ENCODE measurements at regions not wholly inside any gene's neighbourhood (a gene's known extent, or its start where the extent isn't known, plus 50 kb on each side); places are given as distances from the start of the nearest gene placed in this dataset.
"Not testable (repeated sequence)": the region's sequence is repeated elsewhere in the genome, so short reads cannot be mapped to it uniquely, and the experiment has no call there.

GRCh38 chr1:199466961-199467360 is 560.5 kb upstream of the NR5A2 start:
- DNase-seq: no peak

GRCh38 chr1:199472018-199472417 is 555.5 kb upstream of the NR5A2 start:
- no peak for DNase-seq

GRCh38 chr1:199472978-199473377 is 554.5 kb upstream of the NR5A2 start:
- DNase-seq: no peak

- no peak for DNase-seq
Measured at GRCh38 chr1:199474738-199475137, 552.8 kb upstream of the NR5A2 start.

- DNase-seq: no peak
Measured at GRCh38 chr1:199482426-199482825, 545.1 kb upstream of the NR5A2 start.

GRCh38 chr1:199489594-199489993 is 537.9 kb upstream of the NR5A2 start:
- DNase-seq: no peak

GRCh38 chr1:199490769-199491527 is 536.6 kb upstream of the NR5A2 start:
- DNase-seq: no peak

GRCh38 chr1:199495432-199495831 is 532.1 kb upstream of the NR5A2 start:
- no peak for DNase-seq

- not testable (repeated sequence) for DNase-seq
Measured at GRCh38 chr1:199498802-199499201, 528.7 kb upstream of the NR5A2 start.

GRCh38 chr1:199508072-199508471 is 519.4 kb upstream of the NR5A2 start:
- no peak for DNase-seq

- DNase-seq: no peak
Measured at GRCh38 chr1:199508653-199509052, 518.9 kb upstream of the NR5A2 start.

- DNase-seq: no peak
Measured at GRCh38 chr1:199509456-199509855, 518.1 kb upstream of the NR5A2 start.

GRCh38 chr1:199510314-199510713 is 517.2 kb upstream of the NR5A2 start:
- DNase-seq: no peak

- no peak for DNase-seq
Measured at GRCh38 chr1:199512037-199512710, 515.3 kb upstream of the NR5A2 start.

- DNase-seq: no peak
Measured at GRCh38 chr1:199515261-199515660, 512.2 kb upstream of the NR5A2 start.

- DNase-seq: no peak
Measured at GRCh38 chr1:199522338-199522737, 505.2 kb upstream of the NR5A2 start.

- no peak for DNase-seq
Measured at GRCh38 chr1:199522936-199523335, 504.6 kb upstream of the NR5A2 start.

- DNase-seq: no peak
Measured at GRCh38 chr1:199529324-199529723, 498.2 kb upstream of the NR5A2 start.

- not testable (repeated sequence) for DNase-seq
Measured at GRCh38 chr1:199533361-199533760, 494.1 kb upstream of the NR5A2 start.

- no peak for DNase-seq
Measured at GRCh38 chr1:199545780-199546179, 481.7 kb upstream of the NR5A2 start.

- DNase-seq: no peak
Measured at GRCh38 chr1:199546323-199546722, 481.2 kb upstream of the NR5A2 start.

- no peak for DNase-seq
Measured at GRCh38 chr1:199549421-199549820, 478.1 kb upstream of the NR5A2 start.

GRCh38 chr1:199550199-199551065 is 477.1 kb upstream of the NR5A2 start:
- peak; percentile 16 for DNase-seq
